ENCODE measurements at regions not wholly inside any gene's neighbourhood (a gene's known extent, or its start where the extent isn't known, plus 50 kb on each side); places are given as distances from the start of the nearest gene placed in this dataset.
"Not testable (repeated sequence)": the region's sequence is repeated elsewhere in the genome, so short reads cannot be mapped to it uniquely, and the experiment has no call there.

- no peak for DNase-seq (ENCODE audit: low spot score)
Measured at GRCh38 chr6:96276305-96276704, 245.3 kb upstream of the UFL1 start.

DNA sequence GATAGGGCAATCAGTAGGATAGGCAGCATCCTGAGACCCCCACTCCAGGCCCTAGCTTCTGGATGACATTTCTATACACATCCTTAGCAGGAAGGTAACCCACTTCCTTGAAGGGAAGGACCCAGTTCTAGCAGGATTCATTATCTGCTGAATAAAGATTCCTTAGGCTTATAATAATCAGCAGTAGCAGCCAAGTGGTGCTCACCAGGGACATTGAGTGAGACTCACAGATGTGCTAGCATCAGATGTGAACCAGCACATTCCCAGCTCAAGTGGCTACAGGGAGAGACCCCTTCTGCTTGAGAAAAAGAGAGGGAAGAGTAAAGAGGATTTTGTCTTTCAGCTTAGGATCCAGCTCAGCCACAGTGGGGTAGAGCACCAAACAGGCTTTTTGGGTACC lies 244.8 kb upstream of the UFL1 start:
- no peak for DNase-seq (ENCODE audit: low spot score)

DNA sequence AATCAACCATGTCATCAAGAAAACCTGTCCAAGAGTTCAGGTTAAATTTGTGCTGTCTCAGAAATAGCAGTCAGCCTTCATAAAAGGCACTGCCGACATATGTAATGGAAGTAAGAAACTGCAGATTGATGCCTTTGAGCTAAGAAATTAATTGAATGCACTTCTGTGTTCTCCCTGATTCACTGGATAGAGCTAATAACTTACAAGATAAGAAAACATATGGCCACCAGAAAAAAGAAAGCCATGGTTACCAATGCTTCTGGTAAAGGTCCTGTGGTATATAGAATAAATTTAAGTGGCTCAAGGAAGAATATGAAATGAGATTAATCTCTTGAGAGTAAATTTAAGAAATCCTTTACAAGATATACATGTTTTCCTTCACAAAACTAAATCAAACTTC lies 242.5 kb upstream of the UFL1 start:
- no peak for DNase-seq (ENCODE audit: low spot score)

DNA sequence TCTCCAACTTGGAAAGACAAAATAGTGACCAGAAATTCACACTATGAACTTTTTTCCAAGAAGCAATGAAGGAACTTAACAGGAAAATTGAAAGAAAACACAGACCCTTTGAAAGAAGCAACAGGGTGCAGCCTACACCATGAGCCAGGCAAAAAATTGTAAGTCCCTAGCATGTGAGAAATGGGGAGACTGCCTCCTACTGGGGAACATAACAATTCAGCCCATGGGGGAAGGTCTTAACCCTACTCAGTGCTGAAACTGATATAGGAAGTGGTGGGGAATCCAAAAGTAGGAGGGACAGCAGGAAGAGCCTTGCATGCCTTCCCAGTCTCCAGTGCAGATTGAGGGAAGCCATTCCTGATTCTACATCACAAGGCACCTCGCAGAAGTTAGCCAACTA lies 235.1 kb upstream of the UFL1 start:
- no peak for DNase-seq (ENCODE audit: low spot score)

DNA sequence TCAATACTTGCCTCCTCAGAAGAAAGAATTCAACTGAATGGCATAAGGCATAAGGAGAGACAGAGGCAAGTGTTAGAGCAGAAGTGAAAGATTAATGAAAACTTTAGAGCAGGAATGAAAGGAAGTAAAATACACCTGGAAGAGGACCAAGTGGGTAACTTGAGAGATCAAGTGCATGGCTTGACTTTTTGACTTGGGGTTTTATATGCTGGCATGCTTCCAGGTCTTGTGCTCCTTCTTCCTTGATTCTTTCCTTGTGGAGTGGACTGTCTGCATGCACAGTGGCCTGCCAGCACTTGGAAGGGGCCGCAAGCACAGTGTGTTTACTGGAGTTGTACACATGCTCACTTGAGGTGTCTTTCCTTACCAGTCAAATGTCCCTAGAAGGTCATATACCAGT lies 222.1 kb upstream of the UFL1 start:
- DNase-seq (ENCODE audit: low spot score), result no peak

DNA sequence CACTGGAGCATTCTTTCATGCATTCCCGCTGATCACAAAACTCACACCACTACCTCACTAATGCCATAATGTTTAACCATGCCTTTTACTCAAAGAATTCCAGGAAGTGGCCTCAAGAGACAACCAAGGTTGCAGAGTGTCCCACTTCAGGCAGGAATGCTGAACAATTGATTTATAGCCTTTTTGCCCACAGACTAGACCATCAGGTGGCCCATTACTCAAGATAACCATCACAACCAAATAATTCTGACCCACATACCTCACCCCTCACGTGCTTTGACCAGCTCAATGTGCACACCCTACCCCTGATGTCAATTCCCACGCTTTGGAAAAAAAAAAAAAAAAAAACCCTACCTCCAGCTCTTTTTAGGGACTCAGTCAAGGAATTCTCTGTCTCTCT lies 220.6 kb upstream of the UFL1 start:
- no peak for DNase-seq (ENCODE audit: low spot score)

DNA sequence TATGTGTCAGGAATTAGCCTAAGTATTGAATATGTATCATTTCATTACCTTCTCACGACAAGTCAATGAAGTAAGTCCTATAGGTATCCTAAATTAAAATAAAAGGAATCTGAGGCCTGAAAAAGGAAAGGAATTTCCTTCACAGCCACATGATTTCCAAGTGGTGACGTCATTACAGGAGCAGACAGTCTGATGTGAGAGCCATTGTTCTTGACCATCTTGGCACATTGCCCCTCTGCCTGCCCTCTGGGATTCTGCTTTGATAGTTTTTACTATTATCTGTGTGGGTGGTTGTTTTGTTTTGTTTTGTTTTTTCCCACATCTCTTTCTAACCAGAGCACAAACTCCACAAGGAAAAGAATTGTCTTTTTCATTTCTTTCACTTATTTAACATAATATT lies 219.8 kb upstream of the UFL1 start:
- no peak for DNase-seq (ENCODE audit: low spot score)

GRCh38 chr6:96302991-96303390 lies 218.6 kb upstream of the UFL1 start:
- no peak for DNase-seq (ENCODE audit: low spot score)

GRCh38 chr6:96304997-96305396 lies 216.6 kb upstream of the UFL1 start:
- DNase-seq (ENCODE audit: low spot score), result no peak

- DNase-seq (ENCODE audit: low spot score), result no peak
Measured at GRCh38 chr6:96330884-96331283, 190.7 kb upstream of the UFL1 start.

- DNase-seq (ENCODE audit: low spot score), result no peak
Measured at GRCh38 chr6:96340164-96340563, 181.4 kb upstream of the UFL1 start.

GRCh38 chr6:96345501-96345900 lies 176.1 kb upstream of the UFL1 start:
- DNase-seq (ENCODE audit: low spot score), result no peak

DNA sequence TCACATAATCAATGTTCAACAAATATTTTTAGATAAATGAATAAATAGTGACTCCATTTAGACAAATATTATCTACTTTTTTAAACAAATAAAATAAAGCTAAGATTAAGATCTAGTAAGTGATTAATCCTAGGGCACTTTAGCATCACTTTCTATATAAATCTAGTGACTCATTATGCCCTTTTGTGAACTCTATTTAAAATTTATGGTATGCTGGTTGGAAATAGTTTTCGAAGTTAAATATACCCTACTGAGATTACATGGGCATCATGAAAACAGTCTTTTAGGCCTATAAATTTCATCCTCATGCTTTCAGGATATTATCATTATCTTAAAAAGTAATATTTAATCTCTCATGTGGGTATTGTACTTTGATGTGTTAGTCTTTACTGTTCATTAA lies 140.4 kb upstream of the UFL1 start:
- DNase-seq (ENCODE audit: low spot score), result no peak

- peak; percentile 11 for DNase-seq (ENCODE audit: low spot score)
Measured at GRCh38 chr6:96391776-96392360, 129.7 kb upstream of the UFL1 start.

- DNase-seq (ENCODE audit: low spot score), result no peak
Measured at GRCh38 chr6:96394727-96395126, 126.9 kb upstream of the UFL1 start.

GRCh38 chr6:96410467-96410866 lies 111.1 kb upstream of the UFL1 start:
- no peak for DNase-seq (ENCODE audit: low spot score)

DNA sequence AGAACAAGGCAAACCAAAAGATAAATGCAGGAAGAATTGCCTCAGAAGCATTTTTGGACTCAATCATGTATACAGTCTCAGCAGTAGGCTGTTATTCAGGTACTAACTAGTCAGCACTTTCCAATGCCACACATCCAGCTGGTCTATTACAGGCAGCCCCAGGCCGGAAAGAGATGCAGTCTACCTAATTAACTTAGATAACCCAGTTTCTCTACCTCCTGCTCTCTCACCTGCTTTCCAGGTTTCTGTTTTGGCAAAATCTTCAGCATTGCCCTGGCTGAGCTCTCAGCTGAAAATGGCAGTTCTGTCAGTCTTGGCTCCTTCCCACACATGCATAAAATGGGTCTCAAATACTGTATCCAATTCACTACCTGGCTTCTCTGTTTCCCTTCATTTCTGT lies 101.3 kb upstream of the UFL1 start:
- DNase-seq (ENCODE audit: low spot score), result no peak

DNA sequence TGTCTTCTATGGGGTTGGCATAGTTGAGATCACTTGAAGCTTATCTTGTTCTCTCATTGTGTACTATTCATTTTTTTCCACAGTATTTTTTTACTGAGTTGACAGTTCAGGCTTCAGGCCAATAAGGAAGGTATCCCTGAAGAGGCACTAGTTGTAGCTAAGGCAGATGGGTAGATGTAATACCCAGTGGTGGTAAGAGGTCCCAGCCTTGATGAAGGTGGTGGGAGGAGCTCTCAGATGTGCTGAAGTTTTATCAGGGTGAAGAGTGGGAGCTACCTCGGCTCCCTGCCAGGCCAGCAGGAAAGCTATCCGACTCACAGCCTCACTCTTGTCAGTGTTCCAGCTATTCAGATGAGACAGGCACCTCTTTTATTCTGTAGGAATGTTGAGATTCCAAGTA lies 87.7 kb upstream of the UFL1 start:
- no peak for DNase-seq (ENCODE audit: low spot score)

GRCh38 chr6:96436398-96436797 lies 85.2 kb upstream of the UFL1 start:
- no peak for DNase-seq (ENCODE audit: low spot score)

GRCh38 chr6:96437228-96437627 lies 84.4 kb upstream of the UFL1 start:
- DNase-seq (ENCODE audit: low spot score), result not testable (repeated sequence)

DNA sequence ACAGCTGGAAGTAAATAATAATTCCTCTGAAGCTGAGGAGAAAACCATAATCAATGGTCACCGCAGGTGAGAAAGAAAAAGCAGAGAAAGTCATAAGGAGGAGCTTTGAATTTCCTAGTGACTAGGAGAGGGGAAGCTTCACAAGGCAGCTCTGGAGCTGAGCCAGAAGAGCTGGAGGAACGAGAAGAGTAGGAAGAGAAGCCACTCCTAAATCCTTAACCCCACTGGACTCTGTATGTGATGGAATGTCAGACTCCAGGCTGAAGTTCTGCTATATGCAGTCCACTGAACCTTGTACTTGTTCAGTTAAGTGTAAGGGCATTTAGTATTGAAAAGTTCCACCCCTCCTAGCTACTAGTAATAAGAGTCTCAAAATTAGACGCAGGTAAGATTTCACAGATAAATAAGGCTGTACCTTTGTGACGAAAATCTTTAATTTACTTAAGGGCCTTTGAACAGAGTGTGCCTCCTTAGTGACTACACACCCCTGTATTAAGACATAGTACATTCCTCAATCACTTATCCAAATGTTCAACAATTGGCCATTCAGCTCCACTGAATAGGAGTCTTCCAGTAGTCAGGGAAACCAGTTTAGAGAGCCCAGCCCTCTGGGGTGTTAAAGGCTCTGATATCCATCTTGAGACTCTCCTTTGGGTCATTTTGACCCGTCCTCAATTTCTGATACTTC lies 71.4 kb upstream of the UFL1 start:
- DNase-seq (ENCODE audit: low spot score), result peak; percentile 18

- DNase-seq (ENCODE audit: low spot score), result no peak
Measured at GRCh38 chr6:96450770-96451130, 70.9 kb upstream of the UFL1 start.

DNA sequence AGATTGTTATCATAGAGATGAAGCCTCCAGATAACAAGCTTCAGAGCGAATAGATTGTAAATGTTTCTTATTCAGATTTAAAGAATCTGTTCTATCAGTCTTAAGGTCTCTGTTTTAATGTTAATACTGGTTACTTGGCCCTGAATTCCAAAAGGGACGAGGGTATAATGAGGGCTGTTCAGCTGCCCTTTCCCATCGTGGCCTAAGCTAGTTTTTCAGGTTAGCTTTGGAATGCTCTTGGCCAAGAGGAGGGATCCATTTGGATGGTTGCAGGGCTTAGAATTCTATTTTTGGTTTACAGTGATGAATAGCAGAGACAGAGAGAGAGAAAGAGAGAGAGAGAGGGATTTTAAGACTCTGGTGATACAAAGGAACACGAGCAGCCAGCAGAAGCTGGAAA lies 62.8 kb upstream of the UFL1 start:
- no peak for DNase-seq (ENCODE audit: low spot score)

- no peak for DNase-seq (ENCODE audit: low spot score)
Measured at GRCh38 chr6:96460052-96460700, 61.4 kb upstream of the UFL1 start.

All from mucosa of gallbladder (tissue), 1 donor.